ENCODE measurements at regions not wholly inside any gene's neighbourhood (a gene's known extent, or its start where the extent isn't known, plus 50 kb on each side); places are given as distances from the start of the nearest gene placed in this dataset.

GRCh38 chr2:6233993-6234392 is 541.8 kb downstream of the SOX11 start:
- TF ChIP-seq POLR2A (IDR thresholded peaks at IDR 0.05; ENCODE audit: low read length) (no peak), GATA1 (IDR thresholded peaks at IDR 0.05; ENCODE audit: low read depth, low read length) (no peak)
